ENCODE measurements at regions not wholly inside any gene's neighbourhood (a gene's known extent, or its start where the extent isn't known, plus 50 kb on each side); places are given as distances from the start of the nearest gene placed in this dataset.

- DNase-seq = no peak
Observed at GRCh38 chr2:177093371-177093770, 119.2 kb upstream of the HNRNPA3 start.

GRCh38 chr2:177098001-177098613, 114.5 kb upstream of the HNRNPA3 start:
- no peak for DNase-seq

GRCh38 chr2:177101930-177102329, 110.7 kb upstream of the HNRNPA3 start:
- no peak for DNase-seq

GRCh38 chr2:177106212-177106611, 106.4 kb upstream of the HNRNPA3 start:
- DNase-seq = no peak

- no peak for DNase-seq
Observed at GRCh38 chr2:177108890-177109289, 103.7 kb upstream of the HNRNPA3 start.

GRCh38 chr2:177114712-177115111, 97.9 kb upstream of the HNRNPA3 start:
- no peak for DNase-seq

GRCh38 chr2:177117755-177118154, 94.8 kb upstream of the HNRNPA3 start:
- no peak for DNase-seq

GRCh38 chr2:177118636-177119035, 94.0 kb upstream of the HNRNPA3 start:
- no peak for DNase-seq

- DNase-seq = no peak
Observed at GRCh38 chr2:177119099-177119498, 93.5 kb upstream of the HNRNPA3 start.

GRCh38 chr2:177123048-177123447, 89.5 kb upstream of the HNRNPA3 start:
- no peak for DNase-seq

- DNase-seq = no peak
Observed at GRCh38 chr2:177124371-177124770, 88.2 kb upstream of the HNRNPA3 start.

- DNase-seq = no peak
Observed at GRCh38 chr2:177127821-177128220, 84.8 kb upstream of the HNRNPA3 start.

GRCh38 chr2:177129610-177130009, 83.0 kb upstream of the HNRNPA3 start:
- DNase-seq = no peak

GRCh38 chr2:177131858-177132257, 80.7 kb upstream of the HNRNPA3 start:
- DNase-seq = no peak

- no peak for DNase-seq
Observed at GRCh38 chr2:177138823-177139222, 73.8 kb upstream of the HNRNPA3 start.

GRCh38 chr2:177141866-177142265, 70.7 kb upstream of the HNRNPA3 start:
- no peak for DNase-seq

GRCh38 chr2:177143444-177143843, 69.2 kb upstream of the HNRNPA3 start:
- no peak for DNase-seq

- no peak for DNase-seq
Observed at GRCh38 chr2:177147093-177147694, 65.4 kb upstream of the HNRNPA3 start.

- DNase-seq = no peak
Observed at GRCh38 chr2:177147834-177148445, 64.7 kb upstream of the HNRNPA3 start.

GRCh38 chr2:177148477-177149154, 64.0 kb upstream of the HNRNPA3 start:
- peak; percentile 69 for DNase-seq

- DNase-seq = no peak
Observed at GRCh38 chr2:177149155-177149503, 63.5 kb upstream of the HNRNPA3 start.

GRCh38 chr2:177153805-177154204, 58.8 kb upstream of the HNRNPA3 start:
- no peak for DNase-seq

- no peak for DNase-seq
Observed at GRCh38 chr2:177154809-177155208, 57.8 kb upstream of the HNRNPA3 start.

GRCh38 chr2:177155631-177156030, 57.0 kb upstream of the HNRNPA3 start:
- DNase-seq = no peak
